ENCODE measurements at regions not wholly inside any gene's neighbourhood (a gene's known extent, or its start where the extent isn't known, plus 50 kb on each side); places are given as distances from the start of the nearest gene placed in this dataset.
A peak's percentile ranks its signal among the peaks of the same experiment; 100 is the strongest.

GRCh38 chr4:149931431-149931830 lies 115.8 kb upstream of the IQCM start:
- ATAC-seq: no peak

DNA sequence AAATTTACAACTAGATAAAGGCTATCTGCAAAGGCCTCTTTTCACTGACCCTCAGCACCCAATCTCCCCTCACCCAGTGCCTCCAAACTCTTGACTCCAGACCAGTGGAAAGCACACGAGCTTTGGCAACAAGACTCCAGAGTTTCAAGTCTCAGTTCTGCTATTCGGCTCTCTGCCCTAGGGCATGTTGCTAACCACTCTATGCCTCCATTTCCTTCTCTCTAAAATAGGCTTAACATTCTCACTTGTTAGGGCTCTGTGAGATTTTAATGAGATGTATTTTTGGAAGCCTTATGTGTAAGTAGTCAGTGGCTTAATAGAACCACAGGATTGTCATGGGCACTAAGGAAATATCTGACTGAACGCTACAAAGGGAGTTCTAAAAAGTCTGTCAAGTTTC lies 116.5 kb upstream of the IQCM start:
- no peak for ATAC-seq

DNA sequence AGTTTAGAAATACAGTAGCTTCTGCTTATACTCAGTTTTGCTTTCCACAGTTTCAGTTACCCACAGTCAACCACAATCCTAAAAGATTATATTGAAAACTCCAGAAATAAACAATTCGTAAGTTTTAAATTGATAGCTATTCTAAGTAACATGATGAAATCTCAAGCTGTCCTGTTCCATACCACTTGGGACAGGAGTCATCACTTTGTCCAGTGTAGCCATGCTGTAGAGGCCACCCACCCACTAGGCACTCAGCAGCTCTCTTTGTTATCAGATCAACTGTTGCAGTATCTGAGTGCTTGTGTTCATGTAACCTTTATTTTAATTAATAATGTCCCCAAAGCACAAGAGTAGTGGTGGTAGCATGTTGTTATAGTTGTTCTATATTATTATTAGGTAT lies 117.5 kb upstream of the IQCM start:
- no peak for ATAC-seq

DNA sequence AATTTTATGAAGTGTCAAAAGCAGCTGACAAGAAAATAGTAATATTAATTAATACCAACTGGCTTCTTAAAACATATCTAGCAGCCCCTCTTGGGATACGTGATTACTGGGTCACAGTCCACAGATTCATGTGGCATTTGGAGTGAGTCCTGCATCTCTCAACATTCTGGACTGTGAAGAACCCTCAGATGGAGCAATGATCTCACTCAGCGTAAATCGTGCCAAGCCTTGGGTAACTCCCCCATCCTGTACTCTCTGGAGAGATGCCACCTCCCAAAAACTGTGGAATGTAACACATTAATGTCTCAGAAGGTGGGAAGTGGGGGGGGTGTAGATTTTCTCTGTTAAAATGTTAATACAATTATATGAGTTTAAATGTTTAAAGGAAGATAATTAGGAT lies 118.2 kb upstream of the IQCM start:
- ATAC-seq: no peak

DNA sequence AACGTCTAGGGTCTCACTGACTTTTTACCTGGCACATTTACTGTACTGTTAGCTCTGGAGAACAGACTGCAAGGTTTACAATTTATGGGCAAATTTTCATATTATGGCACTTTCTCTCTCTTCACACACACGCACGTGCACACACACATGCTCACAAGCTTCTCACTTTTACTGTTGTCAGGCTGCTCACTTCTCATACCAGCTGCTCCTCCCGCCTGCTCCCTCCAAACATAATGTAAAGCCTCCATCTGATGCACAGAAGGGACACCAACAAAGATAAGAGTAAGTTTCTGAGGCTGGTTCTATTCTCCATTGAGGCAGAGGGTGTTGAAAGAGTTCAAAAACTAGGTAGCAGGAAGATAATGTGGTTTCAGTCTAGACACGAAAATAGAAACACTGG lies 128.9 kb upstream of the DCLK2 start:
- ATAC-seq: no peak

DNA sequence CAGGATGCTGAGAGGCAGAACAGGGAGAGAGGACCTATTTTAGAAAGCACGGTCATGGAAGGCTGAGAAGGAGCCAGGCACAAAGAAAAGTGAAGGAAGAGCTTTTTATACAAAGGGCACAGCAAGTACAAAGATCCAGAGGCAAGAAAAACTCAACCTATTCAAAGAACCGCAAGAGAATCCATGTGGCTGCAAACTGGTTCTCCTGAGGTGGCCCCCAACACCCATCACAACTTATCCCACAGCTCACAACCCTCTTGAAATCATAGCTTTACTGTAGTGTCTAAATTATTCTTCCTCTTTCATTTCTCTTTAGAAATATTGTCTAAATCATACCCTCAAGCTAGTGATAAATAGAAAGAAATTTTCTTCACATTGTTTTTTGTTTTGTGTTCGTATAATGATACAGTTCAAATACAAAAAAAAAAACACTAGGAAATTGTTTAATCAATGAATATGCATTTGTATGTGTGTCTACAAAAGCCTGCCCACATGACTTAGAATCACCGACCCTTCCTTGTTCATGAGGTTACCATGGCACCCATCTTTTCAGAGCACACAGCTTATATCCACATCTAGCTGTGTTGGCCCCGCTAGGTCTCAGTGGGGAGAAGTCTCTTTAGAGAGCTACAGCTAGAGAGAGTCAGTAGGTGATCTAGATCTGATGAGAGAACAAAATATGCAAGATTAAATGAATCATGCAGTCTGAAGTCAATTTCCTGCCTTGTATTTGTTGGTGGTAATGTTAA lies 126.9 kb upstream of the DCLK2 start:
- no peak for ATAC-seq

- ATAC-seq: no peak
Measured at GRCh38 chr4:149952101-149952500, 126.1 kb upstream of the DCLK2 start.

- ATAC-seq: no peak
Measured at GRCh38 chr4:149952716-149953115, 125.5 kb upstream of the DCLK2 start.

- ATAC-seq: no peak
Measured at GRCh38 chr4:149955780-149956390, 122.4 kb upstream of the DCLK2 start.

DNA sequence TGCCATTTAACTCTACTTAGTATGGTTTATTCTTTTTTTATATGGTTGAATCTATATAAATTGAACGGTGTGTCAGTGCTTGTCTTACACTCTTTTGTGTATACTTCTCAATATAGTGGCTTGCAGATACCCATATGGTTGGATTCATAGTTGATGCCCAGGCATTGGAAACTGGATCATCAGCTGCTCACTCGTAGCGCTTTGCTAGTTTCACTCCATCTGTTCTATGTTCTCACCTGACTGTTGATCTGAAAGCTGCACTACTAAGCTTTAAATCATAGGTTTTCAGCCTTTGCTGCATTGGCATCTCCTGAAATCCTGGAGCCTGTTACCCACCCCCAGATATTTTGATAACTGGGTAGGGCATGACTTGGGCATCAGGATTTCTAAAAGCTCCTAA lies 121.6 kb upstream of the DCLK2 start:
- ATAC-seq: no peak

- ATAC-seq: no peak
Measured at GRCh38 chr4:149961876-149962597, 116.2 kb upstream of the DCLK2 start.

DNA sequence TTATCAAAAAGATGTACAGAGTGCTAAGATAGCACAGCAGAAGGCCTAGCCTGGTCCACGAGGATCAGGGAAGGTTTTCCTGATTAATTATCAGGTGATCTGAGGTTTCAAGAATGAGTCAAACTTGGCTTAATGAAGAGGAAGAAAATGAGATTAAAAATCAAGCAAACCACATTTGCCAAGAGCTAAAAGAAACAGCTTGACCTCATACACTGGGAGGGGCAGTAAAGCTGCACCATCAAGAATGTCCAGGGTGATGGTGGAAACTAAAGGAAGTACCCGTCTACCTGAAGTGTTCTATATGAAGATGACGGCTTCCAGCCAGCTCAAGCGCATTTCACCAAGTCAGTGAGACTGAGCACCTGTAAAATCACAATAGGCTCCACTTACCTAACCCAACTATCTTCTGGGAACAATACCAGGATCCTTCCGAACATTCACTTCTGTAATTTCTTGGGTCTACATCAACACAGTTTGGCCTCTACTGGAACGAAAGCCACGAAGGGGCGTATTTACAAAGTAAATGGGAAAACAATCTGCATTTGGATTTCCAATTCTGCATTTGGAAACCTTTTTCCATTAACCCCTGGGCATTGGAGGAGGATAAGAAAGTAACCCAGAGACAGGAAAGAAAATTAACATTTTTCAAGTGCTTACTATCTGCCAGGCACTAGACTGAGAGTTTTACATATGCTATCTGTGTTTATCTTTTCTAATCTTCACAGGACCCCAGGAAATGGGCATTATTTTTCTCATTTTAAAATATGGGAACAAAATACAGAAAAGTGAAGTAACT lies 114.0 kb upstream of the DCLK2 start:
- ATAC-seq: no peak

- ATAC-seq: no peak
Measured at GRCh38 chr4:149965206-149965605, 113.0 kb upstream of the DCLK2 start.

- ATAC-seq: no peak
Measured at GRCh38 chr4:149972407-149972806, 105.8 kb upstream of the DCLK2 start.

GRCh38 chr4:149973181-149973580 lies 105.1 kb upstream of the DCLK2 start:
- no peak for ATAC-seq

- ATAC-seq: no peak
Measured at GRCh38 chr4:149975172-149975571, 103.1 kb upstream of the DCLK2 start.

GRCh38 chr4:149980121-149980682 lies 98.0 kb upstream of the DCLK2 start:
- peak in 1 of 2 donors; percentile 10 for ATAC-seq

DNA sequence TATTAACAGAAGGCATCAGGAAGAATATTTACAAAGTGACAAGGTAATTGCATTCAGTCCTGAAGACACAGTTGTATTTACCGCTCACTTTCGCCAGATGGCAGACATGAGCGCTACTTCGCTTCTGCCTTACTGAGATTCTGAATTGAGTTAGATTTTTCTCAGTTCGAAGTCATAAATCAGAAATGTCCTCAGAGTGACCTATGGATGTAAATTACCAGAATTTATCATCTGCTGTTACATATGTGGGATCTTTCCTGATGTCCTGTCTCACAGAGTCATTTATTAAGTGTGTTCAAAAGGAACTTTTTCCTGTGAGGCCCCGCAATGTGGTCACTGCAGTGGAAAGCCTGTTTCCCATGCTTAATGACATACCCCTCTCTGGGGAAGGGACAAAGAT lies 97.3 kb upstream of the DCLK2 start:
- no peak for ATAC-seq

DNA sequence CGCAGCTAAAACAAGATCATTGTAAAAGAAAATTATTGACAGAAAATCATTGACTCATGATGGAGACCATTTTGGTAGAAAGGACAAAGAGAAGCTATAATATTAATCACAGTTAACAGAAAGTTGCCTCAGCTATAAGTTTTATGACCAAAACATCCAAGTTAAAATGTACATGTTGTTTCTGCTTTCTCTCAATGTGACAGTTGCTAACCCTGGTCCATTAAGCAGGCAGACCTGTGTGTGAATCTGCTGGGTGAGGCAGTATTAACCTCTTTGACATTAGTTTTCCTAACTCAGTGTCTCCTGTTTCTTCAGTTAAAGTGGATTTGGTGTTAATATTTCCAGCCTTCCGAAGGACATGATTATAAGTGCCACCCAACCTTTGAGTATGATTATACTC lies 94.8 kb upstream of the DCLK2 start:
- ATAC-seq: no peak

GRCh38 chr4:149983931-149984330 lies 94.3 kb upstream of the DCLK2 start:
- ATAC-seq: no peak

DNA sequence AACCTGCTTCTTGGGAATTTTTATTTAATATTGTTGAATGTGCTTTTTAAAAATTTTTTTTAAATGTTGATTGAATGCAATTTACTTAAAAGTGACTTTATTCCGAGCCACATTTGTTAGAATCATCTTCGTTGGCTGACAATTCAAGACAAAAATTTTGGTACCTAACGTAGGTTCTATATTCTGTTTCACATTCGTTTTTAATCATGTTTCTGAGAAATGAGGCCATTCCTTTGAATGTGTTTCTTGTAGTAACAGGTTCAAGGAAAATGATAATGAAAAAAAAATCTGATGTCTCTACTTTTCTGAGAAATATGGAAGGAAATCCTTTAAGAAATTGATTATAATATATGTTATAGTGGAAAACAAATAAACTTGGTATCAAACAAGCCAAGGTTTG lies 92.3 kb upstream of the DCLK2 start:
- peak; percentile 44 to 64 for ATAC-seq

GRCh38 chr4:149986917-149987316 lies 91.3 kb upstream of the DCLK2 start:
- ATAC-seq: no peak
